ENCODE measurements at regions not wholly inside any gene's neighbourhood (a gene's known extent, or its start where the extent isn't known, plus 50 kb on each side); places are given as distances from the start of the nearest gene placed in this dataset.

DNA sequence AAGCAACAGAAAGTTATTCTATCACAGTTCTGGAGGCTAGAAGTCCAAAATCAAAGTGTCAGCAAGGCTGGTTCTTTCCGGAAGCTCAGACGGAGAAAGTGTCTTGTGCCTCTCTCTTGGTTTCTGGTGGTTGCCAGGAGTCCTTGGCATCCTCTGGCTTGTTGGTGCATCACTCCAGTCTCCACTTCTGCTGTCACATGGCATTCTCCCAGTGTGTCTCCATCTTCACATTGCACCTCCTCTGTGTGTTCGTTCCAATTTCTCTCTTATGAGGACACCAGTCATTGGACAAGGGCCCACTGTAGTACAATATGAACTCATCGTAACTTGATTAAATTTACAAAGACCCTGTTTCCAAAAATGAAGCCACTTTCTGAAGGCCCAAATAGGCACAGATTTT is 175.4 kb upstream of the ATP5MC3 start:
- intact Hi-C loops (cut with micrococcal nuclease) (no loop called here), dilution Hi-C loops (cut with MboI; ENCODE audit: extremely low pct_ligation_motif_present, low sequenced_read_pairs) (no loop called here)
- BruUV-seq (replicated peaks): no TSS peak
- Histone ChIP-seq H3K27me3 (ENCODE audit: control insufficient read depth in 2 of 2, insufficient read depth in 2 of 2, low read length in 2 of 2) (peaks cover 0 to 2% of the 10 kb centered on the region in 2 experiments), H3K4me2 (ENCODE audit: insufficient read depth, low read length) (no peak overlapping the region), H3K9me3 (replicated peaks; ENCODE audit: control insufficient read depth, insufficient read depth, low read length) (no peaks in the 10 kb centered on the region), H3K9me1 (replicated peaks; ENCODE audit: control insufficient read depth, extremely low read depth, insufficient read depth, low read length) (no peaks in the 10 kb centered on the region), H3K36me3 (ENCODE audit: control insufficient read depth in 2 of 2, extremely low read depth in 1 of 2, insufficient read depth in 2 of 2, low read length in 2 of 2) (no peaks in the 10 kb centered on the region), H3K4me3 (replicated peaks in 1 of 3; ENCODE audit: insufficient read depth in 1 of 3, low read depth in 1 of 3, low read length in 3 of 3) (no peak overlapping the region), H3K9ac (replicated peaks; ENCODE audit: extremely low read depth, insufficient read depth, low read length) (no peak overlapping the region), H3K79me2 (ENCODE audit: control insufficient read depth, insufficient read depth, low read length) (no peaks in the 10 kb centered on the region), H4K20me1 (replicated peaks; ENCODE audit: control insufficient read depth, extremely low read depth, insufficient read depth, low read length) (no peaks in the 10 kb centered on the region), H3K27ac (ENCODE audit: insufficient read depth, low read depth, low read length) (no peak overlapping the region), H2AFZ (ENCODE audit: low read depth, low read length) (no peak overlapping the region), H3K4me1 (ENCODE audit: control insufficient read depth, extremely low read depth, insufficient read depth, low read length) (no peaks in the 10 kb centered on the region)
- DNase-seq (ENCODE audit: low read depth, low spot score) (no peak), FAIRE-seq (no peak)
- ChIA-PET CTCF (no interaction called here), POLR2A (no interaction called here)
- TF ChIP-seq MAX (IDR thresholded peaks at IDR 0.05; ENCODE audit: insufficient read depth, insufficient read length): no peak
- TF ChIP-seq FOS (IDR thresholded peaks at IDR 0.05; ENCODE audit: borderline replicate concordance, insufficient read depth, low read length): no peak
- no peak for TF ChIP-seq EZH2 (IDR thresholded peaks at IDR 0.05; ENCODE audit: borderline replicate concordance, low read depth, low read length, severe bottlenecking)
- TF ChIP-seq POLR2AphosphoS5 (IDR thresholded peaks at IDR 0.05; ENCODE audit: insufficient read depth, low read depth, low read length): no peak
- TF ChIP-seq GATA2 (IDR thresholded peaks at IDR 0.05; ENCODE audit: insufficient read depth, insufficient read length, low read depth, low read length): no peak
- TF ChIP-seq CTCF (IDR thresholded peaks at IDR 0.05; ENCODE audit: extremely low read depth in 1 of 2, insufficient read depth in 1 of 2, low read depth in 1 of 2, low read length in 2 of 2): no peak
- TF ChIP-seq MYC (IDR thresholded peaks at IDR 0.05; ENCODE audit: low read depth, low read length): no peak
- TF ChIP-seq JUN (IDR thresholded peaks at IDR 0.05; ENCODE audit: borderline replicate concordance, insufficient read depth, insufficient read length, low read depth): no peak
- no peak for TF ChIP-seq POLR2A (IDR thresholded peaks at IDR 0.05; ENCODE audit: low read depth, low read length)

Data from endothelial cell of umbilical vein (primary cell).